ENCODE measurements at regions not wholly inside any gene's neighbourhood (a gene's known extent, or its start where the extent isn't known, plus 50 kb on each side); places are given as distances from the start of the nearest gene placed in this dataset.
"Not testable (repeated sequence)": the region's sequence is repeated elsewhere in the genome, so short reads cannot be mapped to it uniquely, and the experiment has no call there.

DNA sequence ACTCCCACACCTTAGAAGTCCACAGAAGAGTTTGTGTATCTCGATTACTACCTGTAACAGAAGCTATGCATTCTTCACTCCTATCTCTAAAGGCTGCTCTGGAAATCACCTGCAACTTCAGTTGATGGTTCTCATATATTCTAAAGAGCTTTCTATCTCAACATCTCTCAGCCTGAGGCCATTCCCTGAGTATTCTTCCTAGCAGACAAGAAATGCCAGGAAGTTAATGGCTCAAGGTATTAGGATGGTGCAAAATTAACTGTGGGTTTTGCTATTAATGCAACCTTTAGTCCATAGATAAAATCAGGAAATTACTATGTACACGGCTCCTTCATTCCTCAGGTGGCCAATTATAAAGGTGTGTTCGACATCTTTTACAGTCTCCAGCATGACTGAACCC is 290.1 kb downstream of the ZNF716 start:
- not testable (repeated sequence) for DNase-seq

DNA sequence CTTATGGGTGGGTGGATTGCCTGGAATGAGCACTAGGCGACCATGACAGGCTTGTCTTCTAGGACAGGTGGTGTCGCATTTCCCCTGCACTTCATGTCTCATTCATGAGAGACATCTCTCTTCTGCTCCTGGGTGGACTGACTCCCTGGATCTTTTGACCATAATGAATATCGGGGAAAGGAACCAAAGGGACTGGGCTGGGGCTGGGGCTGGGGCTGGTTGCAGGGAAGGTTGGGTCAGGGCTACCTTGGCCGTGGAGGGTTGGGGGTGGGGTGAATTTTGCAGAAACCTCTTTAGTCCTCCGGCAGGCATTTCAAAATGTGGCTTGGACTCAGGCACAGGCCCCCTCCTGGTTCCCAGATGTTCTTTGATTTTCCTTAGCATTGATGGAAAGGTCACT is 319.2 kb downstream of the ZNF716 start:
- no peak for DNase-seq

DNA sequence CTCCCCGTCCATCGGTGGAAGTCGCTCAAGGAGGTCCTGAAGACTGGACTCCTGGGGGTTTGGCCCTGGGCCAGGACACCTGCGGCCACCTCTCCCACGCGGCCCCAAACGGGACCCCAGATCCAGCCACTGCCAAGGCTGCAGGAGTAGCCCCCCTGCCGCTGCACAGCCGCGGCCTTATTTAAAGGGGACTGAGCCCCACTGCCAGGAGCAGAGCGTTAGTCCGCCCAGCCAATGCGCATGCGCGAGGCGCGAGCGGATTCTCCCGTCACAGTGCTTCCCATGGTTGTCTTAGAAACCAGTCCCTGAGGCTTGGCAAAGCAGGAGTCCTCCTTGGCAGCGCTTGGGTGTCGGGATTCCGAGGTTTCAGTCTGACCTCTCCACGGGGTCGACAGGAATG is 320.0 kb downstream of the ZNF716 start:
- DNase-seq: no peak

DNA sequence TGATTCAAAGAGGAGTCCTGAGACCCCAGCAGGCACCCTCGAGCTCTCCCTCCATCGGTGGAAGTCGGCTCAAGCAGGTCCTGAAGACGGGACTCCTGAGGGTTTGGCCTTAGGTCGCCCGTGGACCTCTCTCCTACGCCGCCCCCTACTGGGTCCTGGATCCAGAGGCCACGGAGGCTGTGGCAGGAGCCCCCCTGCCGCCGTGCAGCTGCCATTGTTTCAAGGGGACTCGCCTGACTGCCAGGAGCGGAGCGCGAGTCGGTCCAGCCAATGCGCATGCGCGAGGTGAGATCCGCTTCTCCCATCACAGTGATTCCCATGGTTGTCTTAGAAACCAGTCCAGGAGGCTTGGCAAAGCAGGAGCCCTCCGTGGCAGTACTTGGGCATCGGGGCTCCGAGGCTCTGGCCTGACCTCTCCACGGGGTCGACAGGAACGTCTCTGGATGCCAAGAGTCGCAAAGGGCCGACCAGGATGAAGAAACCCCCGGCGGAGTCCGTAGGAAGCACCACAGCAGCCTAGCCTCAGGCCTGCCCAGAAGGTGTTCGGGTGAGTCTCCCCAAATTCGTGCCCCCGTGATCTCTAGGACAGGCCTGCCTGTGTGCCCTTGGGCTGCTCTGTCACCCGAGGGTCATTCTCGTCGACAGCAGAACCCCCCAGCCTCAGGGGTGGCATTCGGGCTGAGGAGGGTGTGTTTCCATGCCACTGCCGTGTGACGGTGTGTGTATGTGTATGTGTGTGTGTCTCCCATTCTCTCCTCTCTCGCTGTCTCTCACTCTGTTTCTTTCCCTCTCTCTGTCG is 322.3 kb downstream of the ZNF716 start:
- DNase-seq: no peak

DNA sequence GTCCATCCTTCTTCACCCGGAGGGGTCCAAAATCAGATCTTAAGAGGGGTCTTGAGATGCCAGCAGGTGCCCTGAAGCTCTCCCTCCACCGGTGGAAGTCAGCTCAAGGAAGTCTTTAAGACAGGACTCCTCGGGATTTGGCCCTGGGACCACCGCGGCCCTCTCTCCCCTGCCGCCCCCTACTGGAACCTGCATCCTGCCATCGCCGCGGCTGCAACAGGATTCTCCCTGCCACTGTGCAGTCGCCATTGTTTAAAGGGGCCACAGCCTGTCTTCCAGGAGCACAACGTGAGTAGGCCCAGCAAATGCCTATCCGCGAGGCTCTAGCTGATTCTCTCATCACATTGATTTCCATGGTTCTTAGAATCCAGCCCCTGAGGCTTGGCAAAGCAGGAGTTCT is 324.3 kb downstream of the ZNF716 start:
- no peak for DNase-seq

DNA sequence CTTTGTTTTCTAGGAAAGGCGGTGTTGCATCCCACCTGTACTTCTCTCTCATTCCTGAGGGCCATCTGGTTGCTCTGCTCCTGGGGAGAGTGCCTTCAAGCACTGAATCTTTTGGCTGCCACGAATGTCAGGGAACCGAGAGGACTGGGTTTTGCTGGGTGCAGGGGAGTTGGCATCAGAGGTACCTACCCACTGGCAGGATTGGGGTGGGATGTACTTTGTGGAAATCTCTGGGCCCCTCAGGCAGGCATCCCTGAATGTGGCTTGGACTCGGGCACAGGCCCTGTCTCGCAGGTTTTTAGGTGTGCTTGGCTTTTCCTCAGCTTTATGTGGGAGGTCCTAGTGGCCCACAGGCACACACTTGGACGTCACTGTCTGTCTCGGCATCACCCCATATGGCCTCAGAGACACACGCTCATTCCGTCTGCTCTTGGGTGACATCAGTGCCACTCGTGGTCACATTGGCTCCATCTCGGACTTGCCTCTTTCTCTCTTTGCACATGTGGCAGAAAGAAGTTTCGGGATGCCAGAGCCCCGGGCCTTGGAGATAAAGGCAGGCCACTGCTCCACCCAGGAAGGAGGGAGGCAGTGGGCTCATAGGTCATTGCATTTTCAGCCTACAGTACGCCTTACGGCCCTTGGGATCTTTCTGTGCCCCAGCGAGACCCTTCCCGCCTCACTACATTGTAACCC is 325.6 kb downstream of the ZNF716 start:
- no peak for DNase-seq

DNA sequence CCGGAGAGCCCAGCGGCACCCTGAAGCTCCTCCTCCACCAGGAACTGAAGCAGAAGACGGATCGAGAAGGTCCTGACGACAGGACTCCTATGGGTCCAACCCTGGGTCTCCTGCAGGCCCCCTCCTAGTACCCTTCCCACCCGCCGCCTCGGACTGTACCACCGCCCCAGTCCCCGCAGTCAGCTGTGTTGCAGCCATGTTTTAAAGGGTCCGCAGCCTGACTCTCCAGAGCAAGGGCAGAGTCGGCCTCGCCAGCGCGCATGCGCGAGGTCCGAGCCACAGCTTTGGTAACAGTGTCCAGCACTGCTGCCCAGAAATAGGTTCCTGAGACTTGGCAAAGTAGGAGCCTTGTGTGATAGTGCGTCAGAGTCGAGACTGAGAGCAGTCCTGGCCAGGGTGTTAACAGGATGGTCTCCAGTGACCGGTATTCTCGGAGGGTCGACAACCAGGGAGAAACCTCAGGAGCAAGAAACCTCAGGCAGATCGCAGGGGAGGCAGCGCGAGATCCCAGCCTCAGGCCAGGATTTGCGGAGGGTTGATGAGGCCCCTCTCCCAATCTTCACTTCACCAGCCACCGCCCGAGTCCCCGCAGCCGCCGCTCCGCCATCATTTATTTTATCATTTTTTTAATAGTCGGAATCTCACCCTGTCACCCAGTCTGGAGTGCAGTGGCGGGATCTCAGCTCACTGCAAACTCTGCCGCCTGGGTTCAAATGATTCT is 326.3 kb downstream of the ZNF716 start:
- not testable (repeated sequence) for DNase-seq

DNA sequence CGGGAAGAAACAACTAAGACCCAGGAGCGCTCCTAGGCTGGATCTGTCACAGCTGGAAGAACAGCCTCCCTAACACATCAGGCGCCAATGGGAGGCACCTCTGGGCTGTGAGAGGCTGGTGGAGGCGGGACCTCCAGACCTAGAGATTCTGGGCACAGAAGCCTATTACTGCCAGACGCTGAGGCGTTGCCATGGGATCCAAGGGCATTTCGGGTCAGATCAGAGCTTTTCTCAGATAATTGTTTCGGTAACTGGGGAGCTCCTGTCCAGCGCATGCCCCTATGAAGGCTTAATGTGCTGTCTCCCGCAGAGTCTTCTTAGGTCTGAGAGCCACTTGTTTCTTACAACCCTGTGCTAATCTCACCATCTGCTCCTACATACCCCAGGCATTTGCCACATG is 339.2 kb downstream of the ZNF716 start:
- DNase-seq: no peak

DNA sequence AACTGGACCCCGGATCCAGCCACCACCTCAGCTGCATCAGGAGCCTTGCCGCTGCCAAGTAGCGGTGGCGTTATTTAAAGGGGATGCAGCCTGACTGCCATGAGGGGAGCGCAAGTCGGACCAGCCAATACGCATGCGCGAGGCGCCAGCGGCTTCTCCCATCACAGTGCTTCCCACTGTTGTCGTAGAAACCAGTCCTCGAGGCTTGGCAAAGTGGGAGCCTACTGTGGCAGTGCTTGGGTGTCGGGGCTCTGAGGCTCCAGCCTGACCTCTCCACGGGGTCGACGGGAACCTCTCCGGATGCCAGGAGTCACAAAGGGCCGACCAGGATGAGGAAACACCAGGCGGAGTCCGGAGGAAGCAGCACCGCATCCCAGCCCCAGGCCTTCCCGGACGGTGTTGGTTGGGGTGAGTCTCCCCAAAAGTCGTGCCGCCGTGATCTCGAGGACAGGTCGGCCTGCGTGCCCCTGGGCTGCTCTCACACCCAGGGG is 369.6 kb downstream of the ZNF716 start:
- DNase-seq: no peak

DNA sequence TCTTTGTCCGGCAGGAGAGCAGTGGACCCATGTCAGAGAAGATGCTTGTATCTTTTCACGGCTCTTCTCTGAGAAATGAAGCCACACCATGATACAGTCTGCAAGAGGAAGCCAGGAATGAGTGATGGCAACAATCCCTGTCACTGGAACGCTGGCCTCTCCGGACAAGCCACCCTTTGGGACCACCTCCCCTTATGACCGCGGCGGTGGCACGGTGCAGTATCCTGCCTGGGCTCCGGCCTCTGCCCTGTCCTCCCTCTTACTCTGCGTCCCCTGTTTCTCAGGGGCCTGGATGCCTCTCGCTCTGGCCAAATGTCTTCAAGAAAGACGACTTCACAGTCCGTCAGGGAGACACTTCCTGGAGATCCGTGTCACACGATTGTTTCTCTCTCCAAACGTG is 370.5 kb downstream of the ZNF716 start:
- DNase-seq: no peak

DNA sequence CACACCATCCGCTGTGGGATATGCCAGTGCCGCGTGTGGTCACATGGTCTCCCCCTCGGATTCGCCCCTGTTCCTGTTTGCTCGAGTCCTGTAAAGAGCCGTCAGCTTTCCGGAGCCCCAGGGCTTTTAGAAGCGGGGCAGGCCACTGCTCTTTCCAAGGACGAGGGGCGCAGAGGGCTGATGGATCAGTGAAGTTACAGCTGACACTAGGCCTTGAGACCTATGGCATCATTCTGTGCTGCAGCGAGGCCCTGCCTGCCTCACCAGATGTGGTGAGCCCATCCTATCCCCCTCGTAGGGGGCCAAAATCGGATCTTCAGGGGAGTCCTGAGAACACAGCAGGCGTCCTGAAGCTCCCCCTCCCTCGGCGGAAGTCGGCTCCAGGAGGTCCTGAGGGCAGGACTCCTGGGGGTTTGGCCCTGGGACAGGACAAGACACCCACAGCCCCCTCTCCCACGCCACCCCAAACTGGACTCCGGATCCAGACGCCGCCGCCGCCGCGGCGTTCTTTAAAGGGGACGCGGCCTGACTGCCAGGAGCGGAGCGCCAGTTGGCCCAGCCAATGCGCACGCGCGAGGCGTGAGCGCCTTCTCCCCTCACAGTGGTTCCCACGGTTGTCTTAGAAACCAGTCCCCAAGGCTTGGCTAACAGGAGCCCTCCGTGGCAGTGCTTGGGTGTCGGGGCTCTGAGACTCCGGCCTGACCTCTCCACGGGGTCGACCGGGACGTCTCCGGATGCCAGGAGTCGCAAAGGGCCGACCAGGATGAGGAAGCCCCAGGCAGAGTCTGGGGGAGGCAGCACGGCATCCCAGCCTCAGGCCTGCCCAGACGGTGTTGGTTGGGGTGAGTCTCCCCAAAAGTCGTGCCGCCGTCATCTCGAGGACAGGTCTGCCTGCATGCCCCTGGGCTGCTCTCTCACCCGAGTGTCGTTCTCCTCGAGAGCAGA is 371.7 kb downstream of the ZNF716 start:
- DNase-seq: no peak

DNA sequence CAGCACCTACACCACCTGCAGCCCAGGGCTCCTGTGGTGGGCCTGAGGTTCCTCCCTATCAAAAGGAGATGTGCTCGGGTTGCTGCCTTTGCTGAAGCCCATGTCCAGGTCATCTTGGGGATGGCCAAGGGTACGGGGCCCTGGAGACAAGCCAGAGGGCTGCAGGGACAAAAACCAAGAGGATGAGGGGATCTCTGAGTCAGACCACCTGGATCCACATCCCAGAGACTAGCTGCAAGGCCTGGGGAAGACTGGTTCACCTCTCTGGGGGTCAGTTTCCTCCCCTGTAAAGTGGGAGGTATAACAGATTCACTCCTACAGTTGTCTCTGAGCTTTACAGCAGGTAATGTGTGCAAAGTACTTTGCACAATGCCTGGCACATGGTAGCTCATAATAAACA is 376.6 kb downstream of the ZNF716 start:
- DNase-seq: not testable (repeated sequence)

DNA sequence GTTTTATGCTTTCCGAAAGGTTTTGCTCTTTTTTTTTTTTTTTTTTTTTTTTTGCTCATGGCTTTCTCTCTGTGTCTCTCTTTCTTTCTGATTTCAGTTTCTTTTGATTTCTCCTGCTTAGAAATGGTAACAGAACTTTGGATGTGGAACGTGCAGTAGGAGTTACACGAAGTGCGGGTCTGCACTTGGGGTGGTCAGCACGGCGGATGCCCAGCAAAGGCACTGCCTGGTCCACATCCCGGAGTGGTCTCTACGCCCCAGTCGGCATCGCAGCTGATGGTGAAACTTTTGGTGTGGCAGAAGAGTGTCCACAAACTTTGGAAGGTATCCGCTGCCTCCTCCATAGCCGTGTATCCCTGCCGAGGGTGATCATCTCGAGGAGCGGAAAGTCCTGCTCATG is 385.2 kb downstream of the ZNF716 start:
- DNase-seq: not testable (repeated sequence)

DNA sequence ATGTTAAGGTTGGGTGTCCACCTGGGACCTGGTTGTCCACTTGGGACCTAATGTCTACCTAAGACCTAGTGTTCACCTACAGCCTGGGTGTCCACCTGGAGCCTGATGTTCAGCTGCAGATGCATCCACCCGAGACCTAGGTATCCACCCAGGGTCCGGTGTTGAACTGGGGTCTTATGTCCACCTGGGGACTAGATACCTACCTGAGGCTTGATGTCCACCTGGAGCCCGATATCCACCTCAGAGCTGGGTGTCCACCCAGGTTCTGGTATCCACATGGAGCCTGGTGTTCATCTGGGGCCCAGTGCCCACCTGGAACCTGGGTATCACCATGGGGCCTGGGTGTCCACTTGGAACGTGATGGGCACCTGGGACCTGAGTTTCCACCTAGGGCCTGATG is 389.2 kb downstream of the ZNF716 start:
- DNase-seq: not testable (repeated sequence)

DNA sequence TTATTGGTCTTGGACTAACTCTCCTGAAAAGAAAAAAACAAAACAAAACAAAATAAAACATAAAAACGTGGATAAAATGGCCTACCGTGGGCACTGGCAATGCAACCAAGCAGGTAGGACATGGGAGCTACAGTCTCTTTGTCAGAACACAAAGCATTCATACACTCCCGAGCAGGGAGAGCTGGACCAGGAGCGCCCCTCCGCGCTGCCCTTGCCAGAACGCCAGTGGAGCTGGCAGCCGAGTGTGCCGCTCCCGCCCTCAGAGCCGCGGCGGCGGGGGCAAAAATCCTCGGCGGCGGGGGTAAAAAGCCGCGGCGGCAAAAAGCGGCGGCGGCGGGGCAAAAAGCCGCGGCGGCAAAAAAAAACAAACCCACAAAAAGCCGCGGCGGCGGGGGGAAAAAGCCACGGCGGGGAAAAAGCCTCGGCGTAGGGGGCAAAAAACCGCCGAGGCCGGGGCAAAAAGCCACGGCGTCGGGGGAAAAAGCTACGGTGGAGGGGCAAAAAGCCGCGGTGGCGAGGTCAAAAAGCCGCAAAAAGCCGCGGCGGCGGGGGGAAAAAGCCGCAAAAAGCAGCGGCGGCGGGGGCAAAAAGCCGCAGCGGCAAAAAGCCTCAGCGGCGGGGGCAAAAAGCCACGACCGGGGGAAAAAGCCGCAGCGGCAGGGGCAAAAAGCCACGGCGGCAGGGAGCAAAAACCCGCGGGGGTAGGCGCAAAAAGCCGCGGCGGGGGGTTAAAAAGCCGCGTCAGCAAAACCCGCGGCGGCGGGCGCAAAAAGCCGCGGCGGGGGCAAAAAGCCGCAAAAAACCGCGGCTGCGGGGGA is 418.1 kb downstream of the ZNF716 start:
- DNase-seq: peak; percentile 14

DNA sequence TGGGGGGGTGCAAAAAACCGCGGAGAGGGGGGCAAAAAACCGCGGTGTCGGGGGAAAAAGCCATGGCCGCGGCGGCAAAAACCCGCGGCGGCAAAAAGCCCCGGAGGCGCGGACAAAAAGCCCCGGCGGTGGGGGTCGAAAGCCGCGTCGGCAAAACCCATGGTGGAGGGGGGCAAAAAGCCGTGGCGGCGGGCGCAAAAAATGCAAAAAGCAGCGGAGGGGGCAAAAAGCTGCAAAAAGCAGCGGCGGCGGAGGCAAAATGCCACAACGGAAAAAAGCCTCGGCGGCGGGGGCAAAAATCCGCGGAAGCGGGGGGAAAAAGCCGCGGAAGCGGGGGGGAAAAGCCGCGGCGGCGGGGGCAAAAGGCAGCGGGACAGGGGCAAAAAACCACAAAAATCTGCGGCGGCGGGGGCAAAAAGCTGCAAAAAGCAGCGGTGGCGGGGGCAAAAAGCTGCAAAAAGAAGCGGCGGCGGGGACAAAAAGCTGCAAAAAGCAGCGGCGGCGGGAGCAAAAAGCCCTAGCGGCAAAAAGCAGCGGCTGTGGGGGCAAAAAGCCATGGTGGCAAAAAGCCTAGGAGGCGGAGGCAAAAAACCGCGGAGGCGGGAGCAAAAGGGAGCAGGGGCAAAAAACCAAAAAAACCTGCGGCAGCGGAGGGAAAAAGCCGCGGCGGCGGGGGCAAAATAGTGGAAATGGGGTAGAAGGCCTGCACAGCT is 418.9 kb downstream of the ZNF716 start:
- DNase-seq: no peak

Measured in right hindlimb (tissue), 1 donor.